KMS-11 (cell line): ENCODE measurements at regions not wholly inside any gene's neighbourhood (a gene's known extent, or its start where the extent isn't known, plus 50 kb on each side); places are given as distances from the start of the nearest gene placed in this dataset.

Experiments
- H2AFZ ChIP-seq: fragments of 200-600 bp; sonication (generic); 2 replicates; pipeline ENCODE4 v1.6.1; 2016; ENCODE audit warnings: antibody characterized with exemption, mixed run types, low read depth
- H3K27ac ChIP-seq: fragments of 200-600 bp; sonication (generic); 2 replicates; pipeline ENCODE4 v1.6.1; 2016; ENCODE audit warnings: mild to moderate bottlenecking, mixed run types
- H3K27me3 ChIP-seq: fragments of 200-600 bp; sonication (generic); 2 replicates; pipeline ENCODE4 v1.6.1; 2017; ENCODE audit warnings: mild to moderate bottlenecking, low read depth, mixed run types, moderate library complexity; ENCODE audit not compliant: insufficient read depth
- H3K36me3 ChIP-seq: fragments of 200-600 bp; sonication (generic); 2 replicates; pipeline ENCODE4 v1.6.1; 2017; ENCODE audit warnings: mild to moderate bottlenecking, mixed run types; ENCODE audit not compliant: insufficient read depth
- H3K4me1 ChIP-seq: fragments of 200-600 bp; sonication (generic); 2 replicates; pipeline ENCODE4 v1.6.1; 2016; ENCODE audit warnings: mild to moderate bottlenecking, low read depth, mixed run types; ENCODE audit not compliant: poor library complexity, severe bottlenecking
- H3K4me2 ChIP-seq: fragments of 200-600 bp; sonication (generic); 2 replicates; pipeline ENCODE4 v1.7.0; 2016; ENCODE audit warnings: mild to moderate bottlenecking, mixed run types
- H3K4me3 ChIP-seq: fragments of 200-600 bp; sonication (generic); IDR thresholded peaks from 2 replicates; pipeline ENCODE4 v1.6.1; 2017; ENCODE audit warnings: low read depth, low read length, mixed read lengths; ENCODE audit not compliant: insufficient read depth
- H3K79me2 ChIP-seq: fragments of 200-600 bp; sonication (generic); 2 replicates; pipeline ENCODE4 v1.6.1; 2016; ENCODE audit warnings: low read depth, mixed run types; ENCODE audit not compliant: insufficient read depth
- H3K9ac ChIP-seq: fragments of 200-600 bp; sonication (generic); 2 replicates; pipeline ENCODE4 v1.6.1; 2016; ENCODE audit warnings: mild to moderate bottlenecking, mixed run types
- H4K20me1 ChIP-seq: fragments of 200-600 bp; sonication (generic); 2 replicates; pipeline ENCODE4 v1.6.1; 2016; ENCODE audit warnings: mild to moderate bottlenecking, mixed run types; ENCODE audit not compliant: insufficient read depth
- TF ChIP-seq, protein P1 (sequence below): fragments of 200-600 bp; sonication (generic); conservative IDR thresholded peaks from 2 replicates; pipeline ENCODE4 v1.6.1; 2017; ENCODE audit warnings: low read depth, mild to moderate bottlenecking, antibody characterized with exemption, low read length, moderate library complexity, mixed read lengths

DNA sequence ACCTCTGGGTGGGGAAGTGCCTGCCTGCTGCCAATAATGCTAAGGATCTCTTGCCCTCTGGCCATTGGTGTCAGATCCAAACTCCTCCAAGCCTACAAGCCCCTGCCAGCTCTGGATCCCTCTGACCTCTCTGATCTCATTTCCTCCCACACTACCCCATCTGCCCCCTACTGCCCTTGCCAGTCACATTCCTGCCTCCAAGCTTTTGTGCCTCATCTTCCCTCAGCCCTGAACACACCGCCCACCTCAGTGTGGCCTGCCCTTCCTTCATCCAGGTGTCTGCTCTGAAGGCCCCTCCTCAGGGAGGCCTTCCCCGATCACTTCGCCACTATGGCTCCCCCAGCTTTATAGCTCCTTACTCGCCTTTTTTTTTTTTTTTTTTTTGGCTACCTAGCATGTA lies 161.0 kb upstream of the GLI2 start:
- Histone ChIP-seq H4K20me1 (no peaks in the 10 kb centered on the region), H3K36me3 (no peaks in the 10 kb centered on the region), H3K4me2 (no peak overlapping the region), H3K27me3 (no peaks in the 10 kb centered on the region), H2AFZ (no peak overlapping the region), H3K79me2 (no peaks in the 10 kb centered on the region), H3K9ac (no peak overlapping the region), H3K4me3 (no peak overlapping the region), H3K27ac (no peak overlapping the region), H3K4me1 (no peaks in the 10 kb centered on the region)
- TF ChIP-seq, protein P1, sequence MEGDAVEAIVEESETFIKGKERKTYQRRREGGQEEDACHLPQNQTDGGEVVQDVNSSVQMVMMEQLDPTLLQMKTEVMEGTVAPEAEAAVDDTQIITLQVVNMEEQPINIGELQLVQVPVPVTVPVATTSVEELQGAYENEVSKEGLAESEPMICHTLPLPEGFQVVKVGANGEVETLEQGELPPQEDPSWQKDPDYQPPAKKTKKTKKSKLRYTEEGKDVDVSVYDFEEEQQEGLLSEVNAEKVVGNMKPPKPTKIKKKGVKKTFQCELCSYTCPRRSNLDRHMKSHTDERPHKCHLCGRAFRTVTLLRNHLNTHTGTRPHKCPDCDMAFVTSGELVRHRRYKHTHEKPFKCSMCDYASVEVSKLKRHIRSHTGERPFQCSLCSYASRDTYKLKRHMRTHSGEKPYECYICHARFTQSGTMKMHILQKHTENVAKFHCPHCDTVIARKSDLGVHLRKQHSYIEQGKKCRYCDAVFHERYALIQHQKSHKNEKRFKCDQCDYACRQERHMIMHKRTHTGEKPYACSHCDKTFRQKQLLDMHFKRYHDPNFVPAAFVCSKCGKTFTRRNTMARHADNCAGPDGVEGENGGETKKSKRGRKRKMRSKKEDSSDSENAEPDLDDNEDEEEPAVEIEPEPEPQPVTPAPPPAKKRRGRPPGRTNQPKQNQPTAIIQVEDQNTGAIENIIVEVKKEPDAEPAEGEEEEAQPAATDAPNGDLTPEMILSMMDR, result no peak

DNA sequence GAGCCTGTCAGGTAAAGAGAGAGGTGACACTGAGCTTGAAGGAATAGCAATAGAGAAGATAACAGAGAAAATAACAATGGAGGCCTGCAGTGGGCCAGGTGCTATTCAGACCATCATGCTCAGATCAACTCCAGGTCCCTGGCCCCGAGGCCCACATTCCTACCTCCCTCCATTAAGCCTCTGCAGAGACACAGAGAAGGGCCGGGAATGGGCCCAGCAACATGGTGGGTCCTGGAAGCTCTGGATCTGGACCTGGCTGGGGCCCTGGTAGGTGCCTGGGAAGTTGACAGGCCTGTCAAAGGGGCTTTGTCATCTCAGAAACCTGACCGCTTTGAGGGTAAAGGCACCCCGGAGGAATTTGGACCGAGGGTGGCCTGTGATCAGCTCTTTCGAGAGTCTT lies 159.7 kb upstream of the GLI2 start:
- Histone ChIP-seq H3K36me3 (no peaks in the 10 kb centered on the region), H3K4me3 (no peak overlapping the region), H3K4me1 (no peaks in the 10 kb centered on the region), H2AFZ (no peak overlapping the region), H4K20me1 (no peaks in the 10 kb centered on the region), H3K27ac (no peak overlapping the region), H3K79me2 (no peaks in the 10 kb centered on the region), H3K27me3 (no peaks in the 10 kb centered on the region), H3K9ac (no peak overlapping the region), H3K4me2 (no peak overlapping the region)
- TF ChIP-seq, protein P1, result no peak

DNA sequence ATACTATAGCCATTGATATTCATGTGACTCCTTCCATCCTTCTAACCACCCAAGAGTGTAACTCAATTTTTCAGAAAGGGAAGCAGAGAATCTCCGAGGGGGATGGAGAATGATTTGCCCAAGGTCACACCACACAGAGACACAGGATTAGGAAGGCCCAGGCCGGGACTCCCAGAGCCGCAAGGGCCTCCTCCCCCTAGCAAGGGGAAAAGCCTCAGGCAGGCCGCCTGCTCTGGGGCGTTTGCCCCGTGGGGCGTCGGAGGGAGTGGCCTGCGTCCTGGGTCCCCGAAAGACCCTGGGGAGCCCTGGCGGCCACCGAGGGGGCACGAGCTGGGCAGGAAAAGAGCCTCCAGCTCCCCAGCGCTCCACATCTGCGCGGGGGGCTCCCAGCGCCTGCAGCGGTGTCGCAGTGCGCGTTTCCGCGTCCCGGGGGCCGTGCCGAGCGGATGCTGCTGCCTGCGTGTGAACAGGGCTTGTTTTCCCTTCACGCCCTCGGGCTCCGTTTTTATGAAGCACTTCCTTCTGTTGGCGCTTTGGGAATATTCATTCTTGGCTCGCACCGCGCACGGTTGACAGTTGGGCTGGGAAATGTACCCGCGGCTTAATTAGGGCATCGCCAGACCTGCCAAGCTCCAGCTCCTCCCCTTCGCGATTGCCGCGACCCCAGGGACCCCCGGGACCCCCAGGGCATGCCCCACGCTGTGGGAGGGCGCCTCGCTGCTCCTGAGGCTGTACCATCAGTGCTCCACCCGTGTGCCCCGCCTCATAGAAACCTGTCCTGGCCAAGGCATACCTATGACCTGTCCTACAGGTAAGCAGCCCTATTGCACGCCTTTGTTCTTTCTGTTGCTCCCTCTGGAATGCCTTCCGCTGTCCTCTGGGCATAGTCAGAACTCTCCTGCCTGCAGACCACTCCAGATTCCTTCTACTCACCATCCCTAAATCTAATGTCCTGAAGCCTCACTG lies 158.9 kb upstream of the GLI2 start:
- Histone ChIP-seq H4K20me1 (no peaks in the 10 kb centered on the region), H2AFZ (no peak overlapping the region), H3K27ac (no peak overlapping the region), H3K9ac (no peak overlapping the region), H3K79me2 (no peaks in the 10 kb centered on the region), H3K4me2 (no peak overlapping the region), H3K4me3 (no peak overlapping the region), H3K4me1 (no peaks in the 10 kb centered on the region), H3K36me3 (no peaks in the 10 kb centered on the region), H3K27me3 (no peaks in the 10 kb centered on the region)
- TF ChIP-seq, protein P1, result no peak

DNA sequence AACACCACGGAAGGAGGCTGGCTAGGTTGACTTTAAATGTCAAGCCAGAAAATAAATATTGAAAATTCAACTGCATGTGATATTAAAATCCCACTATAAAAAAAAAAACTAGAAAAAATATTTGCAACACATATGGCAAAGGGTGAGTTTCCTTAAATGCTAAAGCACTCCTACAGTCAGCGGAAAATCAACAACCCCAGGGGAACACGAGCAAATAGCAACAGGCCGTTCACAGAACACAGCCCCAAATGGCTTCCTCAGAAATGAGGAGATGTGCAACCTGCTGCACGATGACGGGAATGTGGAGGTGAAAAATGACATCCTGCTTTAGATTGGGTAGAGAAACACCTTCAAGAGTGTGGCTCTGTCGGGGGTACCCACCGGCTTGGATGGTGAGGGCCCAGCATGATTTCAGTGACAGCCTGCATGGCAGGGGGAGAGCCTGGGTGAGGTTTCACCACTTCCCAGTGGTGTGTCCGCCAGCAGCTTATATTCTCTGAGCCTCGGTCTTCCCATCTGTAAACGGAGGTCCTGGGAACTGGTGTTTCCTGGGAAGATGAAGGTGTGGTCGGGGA lies 157.9 kb upstream of the GLI2 start:
- Histone ChIP-seq H3K9ac (no peak overlapping the region), H3K27me3 (no peaks in the 10 kb centered on the region), H3K4me2 (no peak overlapping the region), H3K27ac (no peak overlapping the region), H3K4me3 (no peak overlapping the region), H3K4me1 (no peaks in the 10 kb centered on the region), H4K20me1 (no peaks in the 10 kb centered on the region), H2AFZ (no peak overlapping the region), H3K36me3 (no peaks in the 10 kb centered on the region), H3K79me2 (no peaks in the 10 kb centered on the region)
- TF ChIP-seq, protein P1, result no peak
